ENCODE measurements at regions not wholly inside any gene's neighbourhood (a gene's known extent, or its start where the extent isn't known, plus 50 kb on each side); places are given as distances from the start of the nearest gene placed in this dataset.

- no peak overlapping the region for H3K27ac ChIP-seq (ENCODE audit: low read depth, low read length)
- no peaks in the 10 kb centered on the region for H3K9me3 Mint-ChIP-seq
- no peak overlapping the region for H3K9ac ChIP-seq (ENCODE audit: extremely low read depth, low read length, poor library complexity, severe bottlenecking)
- no peaks in the 10 kb centered on the region for H3K27me3 ChIP-seq (ENCODE audit: control insufficient read depth, insufficient read depth, low read length, poor library complexity, severe bottlenecking)
- no peak overlapping the region for H3K4me3 Mint-ChIP-seq
- 96 to 100% methylated on average over 3 to 15 of the region's 16 CpGs for WGBS, 2 experiments (ENCODE audit: insufficient coverage in 1 of 2, insufficient read length in 1 of 2)
- no peaks in the 10 kb centered on the region for H3K36me3 ChIP-seq (ENCODE audit: control insufficient read depth, insufficient read depth, low read length)
- H3K9me3 ChIP-seq (ENCODE audit: control insufficient read depth, low read length): no peaks in the 10 kb centered on the region
- no peaks in the 10 kb centered on the region for H3K36me3 Mint-ChIP-seq (ENCODE audit: low read depth)
- no peaks in the 10 kb centered on the region for H3K27me3 Mint-ChIP-seq (ENCODE audit: insufficient read depth)
- no peak overlapping the region for H3K27ac Mint-ChIP-seq
- no peaks in the 10 kb centered on the region for H3K4me1 ChIP-seq (ENCODE audit: control insufficient read depth, insufficient read depth, low read length)
- DNase-seq: no peak
- no peak for TF ChIP-seq CTCF (conservative IDR thresholded peaks at IDR 0.05)
- H3K4me1 Mint-ChIP-seq: no peaks in the 10 kb centered on the region
- no peak overlapping the region for H3K4me3 ChIP-seq (ENCODE audit: low read length)
These were observed 1292.1 kb upstream of the PIK3C3 start for GRCh38 chr18:40662898-40663437.

GRCh38 chr18:40653682-40654081, 1301.4 kb upstream of the PIK3C3 start:
- H3K4me3 ChIP-seq (ENCODE audit: low read length): no peak overlapping the region
- Mint-ChIP-seq H3K27ac (no peak overlapping the region), H3K36me3 (ENCODE audit: low read depth) (no peaks in the 10 kb centered on the region), H3K4me3 (no peak overlapping the region), H3K27me3 (ENCODE audit: insufficient read depth) (no peaks in the 10 kb centered on the region), H3K4me1 (no peaks in the 10 kb centered on the region), H3K9me3 (no peaks in the 10 kb centered on the region)
- no peak for DNase-seq
- H3K9ac ChIP-seq (ENCODE audit: extremely low read depth, low read length, poor library complexity, severe bottlenecking): no peak overlapping the region
- H3K36me3 ChIP-seq (ENCODE audit: control insufficient read depth, insufficient read depth, low read length): no peaks in the 10 kb centered on the region
- no peaks in the 10 kb centered on the region for H3K4me1 ChIP-seq (ENCODE audit: control insufficient read depth, insufficient read depth, low read length)
- H3K9me3 ChIP-seq (ENCODE audit: control insufficient read depth, low read length): no peaks in the 10 kb centered on the region
- TF ChIP-seq CTCF (conservative IDR thresholded peaks at IDR 0.05): no peak
- WGBS, 2 experiments (ENCODE audit: insufficient coverage in 1 of 2, insufficient read length in 1 of 2): 86 to 95% methylated on average over 1 of the region's 1 CpG
- no peaks in the 10 kb centered on the region for H3K27me3 ChIP-seq (ENCODE audit: control insufficient read depth, insufficient read depth, low read length, poor library complexity, severe bottlenecking)
- no peak overlapping the region for H3K27ac ChIP-seq (ENCODE audit: low read depth, low read length)

- no peaks in the 10 kb centered on the region for H3K9me3 ChIP-seq (ENCODE audit: control insufficient read depth, low read length)
- H3K4me1 Mint-ChIP-seq: no peaks in the 10 kb centered on the region
- H3K27me3 Mint-ChIP-seq (ENCODE audit: insufficient read depth): no peaks in the 10 kb centered on the region
- H3K4me3 Mint-ChIP-seq: no peak overlapping the region
- no peak for TF ChIP-seq CTCF (conservative IDR thresholded peaks at IDR 0.05)
- DNase-seq: no peak
- no peak overlapping the region for H3K27ac Mint-ChIP-seq
- no peaks in the 10 kb centered on the region for H3K9me3 Mint-ChIP-seq
- WGBS, 2 experiments (ENCODE audit: insufficient coverage in 1 of 2, insufficient read length in 1 of 2): 100% methylated on average over 1 of the region's 1 CpG; no CpG with 5 or more reads in 1 of the 2 experiments
- no peaks in the 10 kb centered on the region for H3K36me3 ChIP-seq (ENCODE audit: control insufficient read depth, insufficient read depth, low read length)
- H3K4me1 ChIP-seq (ENCODE audit: control insufficient read depth, insufficient read depth, low read length): no peaks in the 10 kb centered on the region
- H3K4me3 ChIP-seq (ENCODE audit: low read length): no peak overlapping the region
- H3K27me3 ChIP-seq (ENCODE audit: control insufficient read depth, insufficient read depth, low read length, poor library complexity, severe bottlenecking): no peaks in the 10 kb centered on the region
- H3K27ac ChIP-seq (ENCODE audit: low read depth, low read length): no peak overlapping the region
- H3K36me3 Mint-ChIP-seq (ENCODE audit: low read depth): no peaks in the 10 kb centered on the region
- H3K9ac ChIP-seq (ENCODE audit: extremely low read depth, low read length, poor library complexity, severe bottlenecking): no peak overlapping the region
These were observed 1302.7 kb upstream of the PIK3C3 start for GRCh38 chr18:40652321-40652720.

All from endodermal cell (in vitro differentiated cells).